ENCODE measurements at regions not wholly inside any gene's neighbourhood (a gene's known extent, or its start where the extent isn't known, plus 50 kb on each side); places are given as distances from the start of the nearest gene placed in this dataset.

DNA sequence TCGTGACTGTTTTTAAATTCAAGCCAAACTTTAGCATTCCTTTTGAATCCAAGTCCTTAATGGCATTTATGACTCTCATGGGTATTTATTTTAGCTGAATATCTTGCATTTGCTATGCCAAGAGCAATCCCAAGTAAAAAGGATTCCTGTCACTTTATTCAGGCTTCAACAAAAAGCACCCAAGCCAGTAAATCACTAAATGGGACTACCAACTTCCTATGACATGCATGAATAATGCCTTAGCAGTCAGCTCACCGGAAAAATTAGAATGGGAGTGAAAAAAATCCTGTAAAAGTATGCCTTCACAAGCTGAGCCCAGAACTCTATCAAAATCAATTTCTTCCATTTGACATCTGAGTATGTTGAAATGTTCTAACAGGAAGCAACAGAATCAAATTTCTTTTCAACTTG is 1297.9 kb downstream of the ROBO2 start:
- TF ChIP-seq, protein P1, sequence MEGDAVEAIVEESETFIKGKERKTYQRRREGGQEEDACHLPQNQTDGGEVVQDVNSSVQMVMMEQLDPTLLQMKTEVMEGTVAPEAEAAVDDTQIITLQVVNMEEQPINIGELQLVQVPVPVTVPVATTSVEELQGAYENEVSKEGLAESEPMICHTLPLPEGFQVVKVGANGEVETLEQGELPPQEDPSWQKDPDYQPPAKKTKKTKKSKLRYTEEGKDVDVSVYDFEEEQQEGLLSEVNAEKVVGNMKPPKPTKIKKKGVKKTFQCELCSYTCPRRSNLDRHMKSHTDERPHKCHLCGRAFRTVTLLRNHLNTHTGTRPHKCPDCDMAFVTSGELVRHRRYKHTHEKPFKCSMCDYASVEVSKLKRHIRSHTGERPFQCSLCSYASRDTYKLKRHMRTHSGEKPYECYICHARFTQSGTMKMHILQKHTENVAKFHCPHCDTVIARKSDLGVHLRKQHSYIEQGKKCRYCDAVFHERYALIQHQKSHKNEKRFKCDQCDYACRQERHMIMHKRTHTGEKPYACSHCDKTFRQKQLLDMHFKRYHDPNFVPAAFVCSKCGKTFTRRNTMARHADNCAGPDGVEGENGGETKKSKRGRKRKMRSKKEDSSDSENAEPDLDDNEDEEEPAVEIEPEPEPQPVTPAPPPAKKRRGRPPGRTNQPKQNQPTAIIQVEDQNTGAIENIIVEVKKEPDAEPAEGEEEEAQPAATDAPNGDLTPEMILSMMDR (IDR thresholded peaks at IDR 0.05; ENCODE audit: insufficient read depth, low read length, poor library complexity, severe bottlenecking) = no peak
- TF ChIP-seq EZH2phosphoT487 (conservative IDR thresholded peaks at IDR 0.05; ENCODE audit: low read length) = no peak
